AG04450 (cell line): ENCODE measurements at regions not wholly inside any gene's neighbourhood (a gene's known extent, or its start where the extent isn't known, plus 50 kb on each side); places are given as distances from the start of the nearest gene placed in this dataset.

Source experiments
- CTCF ChIA-PET: fragments of 300-600, 350-600 bp; formaldehyde crosslinking; extraction: SDS; loops from one replicate; lab custom pipeline; 2022; ENCODE audit warnings: antibody characterized with exemption, inconsistent platforms; lab: Charles Lee
- POLR2A ChIA-PET: fragments of 350-600 bp; formaldehyde crosslinking; extraction: SDS; loops from one replicate; lab custom pipeline; 2021; ENCODE audit warnings: antibody characterized with exemption, inconsistent platforms; lab: Yijun Ruan, JAX
- DNase-seq: peaks from one replicate; pipeline ENCODE4 v3.0.0-alpha.2; 2011; ENCODE audit warnings: low read depth, low spot score
- H3K27ac ChIP-seq: one replicate; pipeline ENCODE4 v1.5.1; 2012; ENCODE audit warnings: low read depth, low read length, control low read depth
- H3K27me3 ChIP-seq: one replicate; pipeline ENCODE4 v1.6.0; 2012; ENCODE audit warnings: low read length; ENCODE audit not compliant: control insufficient read depth, insufficient read depth
- H3K4me3 ChIP-seq: 2 replicates; pipeline ENCODE4 v1.5.1; 2011; ENCODE audit warnings: mild to moderate bottlenecking, low read depth, low read length, control low read depth
- H3K9me3 ChIP-seq: 2 replicates; pipeline ENCODE4 v1.5.1; 2012; ENCODE audit warnings: low read length; ENCODE audit not compliant: control insufficient read depth, insufficient read depth
- CTCF ChIP-seq: IDR thresholded peaks from 2 replicates; pipeline ENCODE4 v1.5.1; 2011; ENCODE audit warnings: low read depth, low read length, control low read depth, inconsistent platforms

- POLR2A ChIA-PET: interaction anchor here (0.6 to 0.8 kb wide), 4 partner anchors 21 to 189 kb away, joined by 3 read pairs; no protein-coding TSS in a partner anchor
- Histone ChIP-seq H3K4me3 (peak overlapping the region; percentile 82), H3K27me3 (no peaks in the 10 kb centered on the region), H3K27ac (peak overlapping the region; percentile 100), H3K9me3 (no peaks in the 10 kb centered on the region)
- CTCF ChIA-PET: no interaction called here
- DNase-seq: no peak
- TF ChIP-seq CTCF: no peak
Observed at GRCh38 chr12:25384893-25385248, 134.1 kb upstream of the KRAS start.

- no peak for TF ChIP-seq CTCF
- POLR2A ChIA-PET: interaction anchor here (0.7 to 0.8 kb wide), 2 partner anchors 21 to 143 kb away, joined by 3 read pairs; no protein-coding TSS in a partner anchor
- H3K9me3 ChIP-seq: no peaks in the 10 kb centered on the region
- H3K4me3 ChIP-seq: peak overlapping the region; percentile 82
- no peak overlapping the region for H3K27ac ChIP-seq
- CTCF ChIA-PET: no interaction called here
- H3K27me3 ChIP-seq: no peaks in the 10 kb centered on the region
- DNase-seq: no peak
Observed at GRCh38 chr12:25384038-25384892, 133.5 kb upstream of the KRAS start.

- H3K9me3 ChIP-seq: no peaks in the 10 kb centered on the region
- POLR2A ChIA-PET: interaction anchor here (1.1 kb wide), 1 partner anchor 231 kb away, joined by 3 read pairs; no protein-coding TSS in a partner anchor
- H3K27me3 ChIP-seq: no peaks in the 10 kb centered on the region
- H3K4me3 ChIP-seq: no peak overlapping the region
- TF ChIP-seq CTCF: no peak
- H3K27ac ChIP-seq: no peak overlapping the region
- CTCF ChIA-PET: no interaction called here
- no peak for DNase-seq
Observed at GRCh38 chr12:25382311-25383106, 131.8 kb upstream of the KRAS start.

- peak overlapping the region; percentile 21 for H3K27ac ChIP-seq
- CTCF ChIA-PET: interaction anchor here (0.6 to 2.5 kb wide), 3 partner anchors 11 to 172 kb away, joined by 3 to 11 read pairs (median 3); no protein-coding TSS in a partner anchor
- H3K4me3 ChIP-seq: no peak overlapping the region
- H3K9me3 ChIP-seq: no peaks in the 10 kb centered on the region
- no peaks in the 10 kb centered on the region for H3K27me3 ChIP-seq
- peak; percentile 63 for DNase-seq
- POLR2A ChIA-PET: interaction anchor here (1.2 kb wide), 1 partner anchor 44 kb away, joined by 3 read pairs; no protein-coding TSS in a partner anchor
- peak; percentile 24; the same call in 1 of the 2 replicates for TF ChIP-seq CTCF
Observed at GRCh38 chr12:25377469-25378177, 126.9 kb upstream of the KRAS start.
